ENCODE measurements at regions not wholly inside any gene's neighbourhood (a gene's known extent, or its start where the extent isn't known, plus 50 kb on each side); places are given as distances from the start of the nearest gene placed in this dataset.

GRCh38 chr2:15799432-15799827 lies 140.9 kb upstream of the MYCN start:
- TF ChIP-seq CTCF (IDR thresholded peaks at IDR 0.05) (no peak), POLR2A (IDR thresholded peaks at IDR 0.05) (no peak)

Measured in transverse colon (tissue), 3 donors.